ACC112 (cell line): ENCODE measurements at regions not wholly inside any gene's neighbourhood (a gene's known extent, or its start where the extent isn't known, plus 50 kb on each side); places are given as distances from the start of the nearest gene placed in this dataset.
A peak's percentile ranks its signal among the peaks of the same experiment; 100 is the strongest.

ENCODE experiments used
- H2AFZ ChIP-seq: fragments of 200-600 bp; sonication (generic); one replicate; pipeline ENCODE4 v1.6.0; 2017; ENCODE audit warnings: antibody characterized with exemption, low read length; ENCODE audit not compliant: unreplicated experiment
- H3K27ac ChIP-seq: fragments of 200-600 bp; sonication (generic); 2 replicates; pipeline ENCODE4 v1.5.1; 2014; ENCODE audit warnings: low read depth, mild to moderate bottlenecking, antibody characterized with exemption, low read length, moderate library complexity
- H3K27me3 ChIP-seq: fragments of 200-600 bp; sonication (generic); 2 replicates; pipeline ENCODE4 v1.6.1; 2014; ENCODE audit warnings: mild to moderate bottlenecking, antibody characterized with exemption, low read length, moderate library complexity, mixed read lengths; ENCODE audit not compliant: insufficient read depth
- H3K36me3 ChIP-seq: fragments of 200-600 bp; sonication (generic); 2 replicates; pipeline ENCODE4 v1.6.1; 2016; ENCODE audit warnings: mild to moderate bottlenecking, antibody characterized with exemption, low read length, moderate library complexity, mixed read lengths; ENCODE audit not compliant: insufficient read depth
- H3K4me1 ChIP-seq: fragments of 200-600 bp; sonication (generic); one replicate; pipeline ENCODE4 v1.6.1; 2016; ENCODE audit warnings: low read length, mixed read lengths; ENCODE audit not compliant: insufficient read depth, unreplicated experiment, control insufficient read depth
- H3K4me3 ChIP-seq: fragments of 200-600 bp; sonication (generic); 2 replicates; pipeline ENCODE4 v1.5.1; 2014; ENCODE audit warnings: mild to moderate bottlenecking, low read depth, low read length
- H3K79me2 ChIP-seq: fragments of 200-600 bp; sonication (generic); one replicate; pipeline ENCODE4 v1.6.0; 2016; ENCODE audit warnings: low read length; ENCODE audit not compliant: control insufficient read depth, unreplicated experiment, insufficient read depth

GRCh38 chr5:121783700-121784099 lies 68.0 kb upstream of the FTMT start:
- Histone ChIP-seq H3K4me3 (no peak overlapping the region), H3K27ac (no peak overlapping the region), H2AFZ (no peak overlapping the region), H3K36me3 (no peaks in the 10 kb centered on the region), H3K27me3 (no peaks in the 10 kb centered on the region), H3K4me1 (no peaks in the 10 kb centered on the region), H3K79me2 (no peaks in the 10 kb centered on the region)

GRCh38 chr5:121793791-121794190 lies 57.9 kb upstream of the FTMT start:
- H3K4me3 ChIP-seq, result no peak overlapping the region
- no peaks in the 10 kb centered on the region for H3K4me1 ChIP-seq
- no peak overlapping the region for H2AFZ ChIP-seq
- H3K27ac ChIP-seq, result no peak overlapping the region
- no peaks in the 10 kb centered on the region for H3K36me3 ChIP-seq
- no peaks in the 10 kb centered on the region for H3K27me3 ChIP-seq
- H3K79me2 ChIP-seq, result no peaks in the 10 kb centered on the region

GRCh38 chr5:121795511-121795910 lies 56.2 kb upstream of the FTMT start:
- Histone ChIP-seq H3K27ac (no peak overlapping the region), H3K4me1 (no peaks in the 10 kb centered on the region), H3K79me2 (no peaks in the 10 kb centered on the region), H3K27me3 (no peaks in the 10 kb centered on the region), H2AFZ (no peak overlapping the region), H3K4me3 (no peak overlapping the region), H3K36me3 (no peaks in the 10 kb centered on the region)

- Histone ChIP-seq H3K27me3 (no peaks in the 10 kb centered on the region), H3K27ac (no peak overlapping the region), H3K36me3 (no peaks in the 10 kb centered on the region), H3K4me3 (no peak overlapping the region), H3K4me1 (no peaks in the 10 kb centered on the region), H2AFZ (peak overlapping the region; percentile 34), H3K79me2 (no peaks in the 10 kb centered on the region)
These were observed 53.8 kb upstream of the FTMT start for GRCh38 chr5:121797681-121798518.
